Skeletal muscle cell (primary cell): ENCODE measurements at regions not wholly inside any gene's neighbourhood (a gene's known extent, or its start where the extent isn't known, plus 50 kb on each side); places are given as distances from the start of the nearest gene placed in this dataset.

Experiments used
- DNase-seq: peaks from one replicate; pipeline ENCODE4 v3.0.0-alpha.2; 2010; ENCODE audit warnings: low read depth
- H3K4me3 ChIP-seq: 2 replicates; pipeline ENCODE4 v1.5.1; 2011; ENCODE audit warnings: low read depth, mild to moderate bottlenecking, control low read depth, low read length, moderate library complexity

- DNase-seq, result no peak
- H3K4me3 ChIP-seq, result no peak overlapping the region
These were observed 165.1 kb upstream of the GLI2 start for GRCh38 chr2:120570546-120570945.

GRCh38 chr2:120571015-120571728 lies 164.5 kb upstream of the GLI2 start:
- no peak for DNase-seq
- H3K4me3 ChIP-seq, result no peak overlapping the region

- DNase-seq, result no peak
- H3K4me3 ChIP-seq, result no peak overlapping the region
These were observed 163.4 kb upstream of the GLI2 start for GRCh38 chr2:120572226-120572625.

- DNase-seq, result no peak
- H3K4me3 ChIP-seq, result no peak overlapping the region
These were observed 161.0 kb upstream of the GLI2 start for GRCh38 chr2:120574620-120575019.

- H3K4me3 ChIP-seq, result no peak overlapping the region
- DNase-seq, result no peak
These were observed 159.7 kb upstream of the GLI2 start for GRCh38 chr2:120575966-120576365.

GRCh38 chr2:120576509-120577474 lies 158.9 kb upstream of the GLI2 start:
- DNase-seq, result no peak
- peak overlapping the region; percentile 24 for H3K4me3 ChIP-seq

GRCh38 chr2:120577721-120578295 lies 157.9 kb upstream of the GLI2 start:
- H3K4me3 ChIP-seq, result no peak overlapping the region
- no peak for DNase-seq

- H3K4me3 ChIP-seq, result no peak overlapping the region
- no peak for DNase-seq
These were observed 156.9 kb upstream of the GLI2 start for GRCh38 chr2:120578576-120579352.

- no peak overlapping the region for H3K4me3 ChIP-seq
- no peak for DNase-seq
These were observed 155.6 kb upstream of the GLI2 start for GRCh38 chr2:120579916-120580685.

GRCh38 chr2:120580709-120581108 lies 155.0 kb upstream of the GLI2 start:
- no peak for DNase-seq

GRCh38 chr2:120583121-120583520 lies 152.5 kb upstream of the GLI2 start:
- no peak for DNase-seq

More at GRCh38 chr2:120580709-120581108, 155.0 kb upstream of the GLI2 start:
- no peak overlapping the region for H3K4me3 ChIP-seq

GRCh38 chr2:120583851-120584570 lies 151.7 kb upstream of the GLI2 start:
- DNase-seq, result no peak
- H3K4me3 ChIP-seq, result no peak overlapping the region

More at GRCh38 chr2:120583121-120583520, 152.5 kb upstream of the GLI2 start:
- H3K4me3 ChIP-seq, result no peak overlapping the region

GRCh38 chr2:120586507-120587278 lies 149.0 kb upstream of the GLI2 start:
- DNase-seq, result no peak
- no peak overlapping the region for H3K4me3 ChIP-seq

GRCh38 chr2:120587279-120587996 lies 148.2 kb upstream of the GLI2 start:
- H3K4me3 ChIP-seq, result no peak overlapping the region
- no peak for DNase-seq

- no peak for DNase-seq
These were observed 147.7 kb upstream of the GLI2 start for GRCh38 chr2:120587997-120588336.

GRCh38 chr2:120589771-120590608 lies 145.7 kb upstream of the GLI2 start:
- peak; percentile 88 for DNase-seq
- H3K4me3 ChIP-seq, result no peak overlapping the region

More at GRCh38 chr2:120587997-120588336, 147.7 kb upstream of the GLI2 start:
- H3K4me3 ChIP-seq, result no peak overlapping the region
